HG03135 (cell line): ENCODE measurements at regions not wholly inside any gene's neighbourhood (a gene's known extent, or its start where the extent isn't known, plus 50 kb on each side); places are given as distances from the start of the nearest gene placed in this dataset.

Experiments
- ATAC-seq: cut with Tn5 transposase; IDR thresholded peaks from one replicate; pipeline ENCODE4 v1.9.1; 2021; ENCODE audit warnings: mild to moderate bottlenecking, moderate library complexity; ENCODE audit not compliant: unreplicated experiment

- no peak for ATAC-seq
These were observed 701.7 kb upstream of the EPHA7 start for GRCh38 chr6:94121094-94121493.

- ATAC-seq = no peak
These were observed 679.7 kb upstream of the EPHA7 start for GRCh38 chr6:94099072-94099471.

- ATAC-seq = no peak
These were observed 676.6 kb upstream of the EPHA7 start for GRCh38 chr6:94095961-94096360.

GRCh38 chr6:94089941-94090340, 670.6 kb upstream of the EPHA7 start:
- ATAC-seq = no peak

GRCh38 chr6:94088870-94089269, 669.5 kb upstream of the EPHA7 start:
- no peak for ATAC-seq

- no peak for ATAC-seq
These were observed 655.4 kb upstream of the EPHA7 start for GRCh38 chr6:94074764-94075163.

- ATAC-seq = no peak
These were observed 652.5 kb upstream of the EPHA7 start for GRCh38 chr6:94071835-94072234.

GRCh38 chr6:94065707-94066337, 646.5 kb upstream of the EPHA7 start:
- no peak for ATAC-seq

- ATAC-seq = no peak
These were observed 633.4 kb upstream of the EPHA7 start for GRCh38 chr6:94052749-94053148.

- no peak for ATAC-seq
These were observed 631.2 kb upstream of the EPHA7 start for GRCh38 chr6:94050515-94050914.

- no peak for ATAC-seq
These were observed 629.6 kb upstream of the EPHA7 start for GRCh38 chr6:94049001-94049400.

GRCh38 chr6:94045099-94045829, 625.9 kb upstream of the EPHA7 start:
- no peak for ATAC-seq

- no peak for ATAC-seq
These were observed 622.8 kb upstream of the EPHA7 start for GRCh38 chr6:94041945-94042709.

- no peak for ATAC-seq
These were observed 616.7 kb upstream of the EPHA7 start for GRCh38 chr6:94036024-94036423.

- no peak for ATAC-seq
These were observed 608.0 kb upstream of the EPHA7 start for GRCh38 chr6:94027374-94027773.

- no peak for ATAC-seq
These were observed 607.2 kb upstream of the EPHA7 start for GRCh38 chr6:94026575-94026974.

- no peak for ATAC-seq
These were observed 586.5 kb upstream of the EPHA7 start for GRCh38 chr6:94005835-94006234.

GRCh38 chr6:93992976-93993375, 573.6 kb upstream of the EPHA7 start:
- no peak for ATAC-seq

- no peak for ATAC-seq
These were observed 570.3 kb upstream of the EPHA7 start for GRCh38 chr6:93989630-93990029.

- ATAC-seq = no peak
These were observed 566.6 kb upstream of the EPHA7 start for GRCh38 chr6:93985953-93986352.

GRCh38 chr6:93975159-93975558, 555.8 kb upstream of the EPHA7 start:
- no peak for ATAC-seq

- ATAC-seq = no peak
These were observed 555.0 kb upstream of the EPHA7 start for GRCh38 chr6:93974332-93974731.
